ENCODE measurements at regions not wholly inside any gene's neighbourhood (a gene's known extent, or its start where the extent isn't known, plus 50 kb on each side); places are given as distances from the start of the nearest gene placed in this dataset.

- Histone ChIP-seq H3K4me3 (ENCODE audit: low read length, poor library complexity, severe bottlenecking) (no peak overlapping the region), H3F3A (ENCODE audit: low read depth) (no peaks in the 10 kb centered on the region), H3K27me3 (ENCODE audit: insufficient read depth, low read length, poor library complexity, severe bottlenecking) (no peaks in the 10 kb centered on the region), H3K9me3 (ENCODE audit: insufficient read depth, low read depth, low read length) (peaks cover 3% of the 10 kb centered on the region; the same call in 1 of the 2 replicates), H3K4me2 (ENCODE audit: low read depth, low read length, poor library complexity, severe bottlenecking) (no peak overlapping the region), H3K9ac (ENCODE audit: low read depth, low read length, poor library complexity, severe bottlenecking) (no peak overlapping the region), H3K9me2 (replicated peaks; ENCODE audit: low read depth, low read length) (no peaks in the 10 kb centered on the region), H4K20me1 (ENCODE audit: insufficient read depth, low read length, poor library complexity, severe bottlenecking) (no peaks in the 10 kb centered on the region), H3K4me1 (ENCODE audit: insufficient read depth, low read length, poor library complexity, severe bottlenecking) (no peaks in the 10 kb centered on the region), H2AFZ (ENCODE audit: low read length) (no peak overlapping the region), H3K79me2 (ENCODE audit: insufficient read depth, low read length) (no peaks in the 10 kb centered on the region), H3K36me3 (ENCODE audit: insufficient read depth, low read length) (no peaks in the 10 kb centered on the region)
- TF ChIP-seq EZH2phosphoT487 (IDR thresholded peaks at IDR 0.05; ENCODE audit: borderline replicate concordance) (no peak), CTCF (conservative IDR thresholded peaks at IDR 0.05; ENCODE audit: low read length) (no peak)
Measured at GRCh38 chr11:71115770-71116692, 136.3 kb downstream of the SHANK2 start.

- Histone ChIP-seq H3K9me3 (ENCODE audit: insufficient read depth, low read depth, low read length) (peaks cover 3% of the 10 kb centered on the region; the same call in 1 of the 2 replicates), H3K27me3 (ENCODE audit: insufficient read depth, low read length, poor library complexity, severe bottlenecking) (no peaks in the 10 kb centered on the region), H3K9ac (ENCODE audit: low read depth, low read length, poor library complexity, severe bottlenecking) (no peak overlapping the region), H4K20me1 (ENCODE audit: insufficient read depth, low read length, poor library complexity, severe bottlenecking) (no peaks in the 10 kb centered on the region), H3K4me3 (ENCODE audit: low read length, poor library complexity, severe bottlenecking) (no peak overlapping the region), H3K36me3 (ENCODE audit: insufficient read depth, low read length) (no peaks in the 10 kb centered on the region), H2AFZ (ENCODE audit: low read length) (no peak overlapping the region), H3K4me2 (ENCODE audit: low read depth, low read length, poor library complexity, severe bottlenecking) (no peak overlapping the region), H3K79me2 (ENCODE audit: insufficient read depth, low read length) (no peaks in the 10 kb centered on the region), H3K4me1 (ENCODE audit: insufficient read depth, low read length, poor library complexity, severe bottlenecking) (no peaks in the 10 kb centered on the region), H3K9me2 (replicated peaks; ENCODE audit: low read depth, low read length) (no peaks in the 10 kb centered on the region), H3F3A (ENCODE audit: low read depth) (no peaks in the 10 kb centered on the region)
- TF ChIP-seq EZH2phosphoT487 (IDR thresholded peaks at IDR 0.05; ENCODE audit: borderline replicate concordance) = no peak
- TF ChIP-seq CTCF (conservative IDR thresholded peaks at IDR 0.05; ENCODE audit: low read length) = no peak
Measured at GRCh38 chr11:71114124-71114851, 138.1 kb downstream of the SHANK2 start.

GRCh38 chr11:71112990-71113389 is 139.4 kb downstream of the SHANK2 start:
- H3K9me2 ChIP-seq (replicated peaks; ENCODE audit: low read depth, low read length) = no peaks in the 10 kb centered on the region
- no peak overlapping the region for H3K9ac ChIP-seq (ENCODE audit: low read depth, low read length, poor library complexity, severe bottlenecking)
- H3F3A ChIP-seq (ENCODE audit: low read depth) = no peaks in the 10 kb centered on the region
- H3K4me3 ChIP-seq (ENCODE audit: low read length, poor library complexity, severe bottlenecking) = no peak overlapping the region
- no peaks in the 10 kb centered on the region for H3K4me1 ChIP-seq (ENCODE audit: insufficient read depth, low read length, poor library complexity, severe bottlenecking)
- H3K36me3 ChIP-seq (ENCODE audit: insufficient read depth, low read length) = no peaks in the 10 kb centered on the region
- no peaks in the 10 kb centered on the region for H4K20me1 ChIP-seq (ENCODE audit: insufficient read depth, low read length, poor library complexity, severe bottlenecking)
- no peak overlapping the region for H3K4me2 ChIP-seq (ENCODE audit: low read depth, low read length, poor library complexity, severe bottlenecking)
- no peak overlapping the region for H2AFZ ChIP-seq (ENCODE audit: low read length)
- H3K27me3 ChIP-seq (ENCODE audit: insufficient read depth, low read length, poor library complexity, severe bottlenecking) = no peaks in the 10 kb centered on the region
- H3K79me2 ChIP-seq (ENCODE audit: insufficient read depth, low read length) = no peaks in the 10 kb centered on the region
- H3K9me3 ChIP-seq (ENCODE audit: insufficient read depth, low read depth, low read length) = peaks cover 3% of the 10 kb centered on the region; the same call in 1 of the 2 replicates
- TF ChIP-seq CTCF (conservative IDR thresholded peaks at IDR 0.05; ENCODE audit: low read length) = no peak
- no peak for TF ChIP-seq EZH2phosphoT487 (IDR thresholded peaks at IDR 0.05; ENCODE audit: borderline replicate concordance)
